Thoracic aorta (tissue), 2 donors: ENCODE measurements at regions not wholly inside any gene's neighbourhood (a gene's known extent, or its start where the extent isn't known, plus 50 kb on each side); places are given as distances from the start of the nearest gene placed in this dataset.
A peak's percentile ranks its signal among the peaks of the same experiment; 100 is the strongest.

Experiments used
- ATAC-seq: fragments of 150-250 bp; one replicate; pipeline ENCODE4 v1.8.0; 2017; ENCODE audit warnings: low read depth; ENCODE audit not compliant: insufficient number of reproducible peaks, low FRiP score
- DNase-seq: peaks from one replicate; pipeline ENCODE4 v3.0.0-alpha.2; 2020; ENCODE audit warnings: low spot score
- H3K27ac ChIP-seq, 2 donors: fragments of 200-600 bp; sonication (generic); 1 replicate in 1 of 2; 2 replicates in 1 of 2; pipeline ENCODE4 v1.5.1; 2016; ENCODE audit warnings: mild to moderate bottlenecking in 2 of 2, moderate library complexity in 2 of 2
- H3K27me3 ChIP-seq: fragments of 200-600 bp; sonication (generic); replicated peaks from 2 replicates; pipeline ENCODE4 v1.6.0; 2016; ENCODE audit warnings: mild to moderate bottlenecking; ENCODE audit not compliant: insufficient read depth
- H3K36me3 ChIP-seq: fragments of 200-600 bp; sonication (generic); one replicate; pipeline ENCODE4 v1.5.1; 2016
- H3K4me1 ChIP-seq, 2 donors: fragments of 200-600 bp; sonication (generic); 1 replicate in 1 of 2; 2 replicates in 1 of 2; pipeline versions ENCODE4 v1.5.1 to v1.6.0; 2016; ENCODE audit warnings: low read depth in 2 of 2, mild to moderate bottlenecking in 1 of 2; ENCODE audit not compliant: control insufficient read depth in 1 of 2
- H3K4me3 ChIP-seq: fragments of 200-600 bp; sonication (generic); 2 replicates; pipeline ENCODE4 v1.5.1; 2016; ENCODE audit warnings: mild to moderate bottlenecking
- H3K9me3 ChIP-seq: fragments of 200-600 bp; sonication (generic); 2 replicates; pipeline ENCODE4 v1.5.1; 2016
- TF ChIP-seq, protein P1 (sequence below): fragments of 200-600 bp; sonication (generic); IDR thresholded peaks from one replicate; pipeline ENCODE4 v1.5.1; 2019; ENCODE audit warnings: antibody characterized with exemption

DNA sequence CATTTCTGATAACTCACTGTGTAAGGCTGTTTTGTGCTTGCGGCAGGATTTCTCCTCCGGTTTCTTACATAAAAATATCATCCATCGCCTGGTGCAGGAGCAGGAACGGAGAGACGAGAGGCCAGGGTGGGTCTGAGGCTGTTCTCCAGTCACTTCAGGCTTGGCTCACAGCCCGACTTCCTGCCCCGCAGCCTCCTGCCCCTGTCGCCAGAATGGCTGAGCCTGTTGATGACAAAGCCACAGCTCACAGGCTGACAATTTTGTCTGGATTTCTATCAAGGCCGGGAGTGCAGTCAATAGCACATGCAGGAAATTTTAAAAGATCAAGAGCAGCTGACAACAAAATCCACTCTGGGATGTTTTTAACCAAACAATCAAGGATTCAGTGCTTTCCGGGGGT, 229.7 kb upstream of the ZNF32 start:
- no peak for DNase-seq
- ATAC-seq: peak; percentile 32
- H3K36me3 ChIP-seq: no peaks in the 10 kb centered on the region
- no peaks in the 10 kb centered on the region for H3K27me3 ChIP-seq
- H3K4me3 ChIP-seq: no peak overlapping the region
- peaks cover 4 to 17% of the 10 kb centered on the region in 2 donors for H3K4me1 ChIP-seq
- TF ChIP-seq, protein P1, sequence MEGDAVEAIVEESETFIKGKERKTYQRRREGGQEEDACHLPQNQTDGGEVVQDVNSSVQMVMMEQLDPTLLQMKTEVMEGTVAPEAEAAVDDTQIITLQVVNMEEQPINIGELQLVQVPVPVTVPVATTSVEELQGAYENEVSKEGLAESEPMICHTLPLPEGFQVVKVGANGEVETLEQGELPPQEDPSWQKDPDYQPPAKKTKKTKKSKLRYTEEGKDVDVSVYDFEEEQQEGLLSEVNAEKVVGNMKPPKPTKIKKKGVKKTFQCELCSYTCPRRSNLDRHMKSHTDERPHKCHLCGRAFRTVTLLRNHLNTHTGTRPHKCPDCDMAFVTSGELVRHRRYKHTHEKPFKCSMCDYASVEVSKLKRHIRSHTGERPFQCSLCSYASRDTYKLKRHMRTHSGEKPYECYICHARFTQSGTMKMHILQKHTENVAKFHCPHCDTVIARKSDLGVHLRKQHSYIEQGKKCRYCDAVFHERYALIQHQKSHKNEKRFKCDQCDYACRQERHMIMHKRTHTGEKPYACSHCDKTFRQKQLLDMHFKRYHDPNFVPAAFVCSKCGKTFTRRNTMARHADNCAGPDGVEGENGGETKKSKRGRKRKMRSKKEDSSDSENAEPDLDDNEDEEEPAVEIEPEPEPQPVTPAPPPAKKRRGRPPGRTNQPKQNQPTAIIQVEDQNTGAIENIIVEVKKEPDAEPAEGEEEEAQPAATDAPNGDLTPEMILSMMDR: no peak
- no peaks in the 10 kb centered on the region for H3K9me3 ChIP-seq
- peak overlapping the region in 1 of 2 donors; percentile 43 for H3K27ac ChIP-seq

DNA sequence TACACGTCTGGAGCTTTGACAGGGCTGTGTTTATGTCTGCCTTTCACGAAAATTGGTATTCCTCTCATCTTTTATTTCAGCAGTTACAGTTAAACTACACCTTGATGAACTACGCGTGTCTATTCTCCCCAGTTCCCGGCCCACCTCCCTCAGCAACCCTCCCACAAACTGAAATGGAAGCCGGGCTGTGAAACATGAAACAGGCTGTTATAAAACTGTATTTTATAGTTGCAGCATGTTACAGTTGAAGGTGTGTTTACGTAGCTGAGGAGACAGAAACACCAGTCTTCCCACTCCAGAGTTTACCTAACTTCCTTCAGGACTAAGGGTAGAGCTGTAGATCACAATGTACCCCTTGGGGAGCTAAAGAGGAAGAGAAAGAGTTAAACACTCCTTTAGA, 228.3 kb upstream of the ZNF32 start:
- no peaks in the 10 kb centered on the region for H3K36me3 ChIP-seq
- no peaks in the 10 kb centered on the region for H3K9me3 ChIP-seq
- H3K27ac ChIP-seq: no peak overlapping the region
- TF ChIP-seq, protein P1: no peak
- H3K4me3 ChIP-seq: no peak overlapping the region
- DNase-seq (no peak), ATAC-seq (no peak)
- H3K4me1 ChIP-seq: peaks cover 0 to 14% of the 10 kb centered on the region in 2 donors
- H3K27me3 ChIP-seq: no peaks in the 10 kb centered on the region

DNA sequence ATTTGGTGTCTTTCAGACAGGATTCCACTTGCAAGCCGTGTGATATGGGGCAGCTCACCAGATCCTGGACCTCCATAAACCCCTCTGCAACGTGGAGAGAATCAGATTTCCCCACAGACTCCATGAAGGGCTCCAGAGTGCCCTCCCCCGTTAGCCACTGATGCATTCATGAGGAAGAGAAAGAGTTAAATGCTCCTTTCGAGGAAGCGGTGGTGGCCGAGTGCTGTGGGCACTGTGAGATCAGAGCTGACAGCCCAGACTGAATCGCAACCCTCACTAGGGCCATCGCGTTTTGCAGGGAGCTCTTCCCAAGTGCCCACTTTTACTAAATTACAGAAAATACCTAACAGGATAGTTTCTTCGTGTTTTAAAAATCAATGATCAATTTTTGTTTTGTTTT, 226.3 kb upstream of the ZNF32 start:
- Histone ChIP-seq H3K36me3 (no peaks in the 10 kb centered on the region), H3K9me3 (no peaks in the 10 kb centered on the region), H3K4me1 (peaks cover 0 to 14% of the 10 kb centered on the region in 2 donors), H3K27me3 (no peaks in the 10 kb centered on the region), H3K4me3 (no peak overlapping the region), H3K27ac (no peak overlapping the region)
- TF ChIP-seq, protein P1: no peak
- DNase-seq: no peak
- no peak for ATAC-seq

DNA sequence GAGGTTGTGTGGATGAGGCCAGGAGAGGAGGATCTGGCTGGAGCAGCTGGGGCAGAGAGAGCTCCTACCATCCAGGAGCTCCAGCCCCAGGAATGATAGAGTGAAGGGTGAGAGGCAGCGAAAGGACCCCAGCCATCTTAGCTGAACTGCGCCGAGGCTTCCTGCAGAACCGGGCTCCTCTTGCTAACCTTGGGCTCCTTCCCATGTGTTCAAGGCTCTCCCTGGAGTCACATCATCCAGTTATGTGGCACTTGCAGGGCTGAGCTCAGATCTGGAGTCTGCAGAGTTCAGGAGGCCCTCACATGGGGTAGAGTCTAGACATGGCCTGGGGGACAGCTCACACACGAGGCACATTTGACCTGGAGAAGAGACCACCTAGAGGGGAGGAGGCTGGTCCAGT, 225.0 kb upstream of the ZNF32 start:
- no peak overlapping the region for H3K27ac ChIP-seq
- TF ChIP-seq, protein P1: no peak
- ATAC-seq: no peak
- DNase-seq: no peak
- H3K4me1 ChIP-seq: peaks cover 0 to 10% of the 10 kb centered on the region in 2 donors
- no peaks in the 10 kb centered on the region for H3K9me3 ChIP-seq
- no peaks in the 10 kb centered on the region for H3K27me3 ChIP-seq
- H3K4me3 ChIP-seq: no peak overlapping the region
- H3K36me3 ChIP-seq: no peaks in the 10 kb centered on the region

DNA sequence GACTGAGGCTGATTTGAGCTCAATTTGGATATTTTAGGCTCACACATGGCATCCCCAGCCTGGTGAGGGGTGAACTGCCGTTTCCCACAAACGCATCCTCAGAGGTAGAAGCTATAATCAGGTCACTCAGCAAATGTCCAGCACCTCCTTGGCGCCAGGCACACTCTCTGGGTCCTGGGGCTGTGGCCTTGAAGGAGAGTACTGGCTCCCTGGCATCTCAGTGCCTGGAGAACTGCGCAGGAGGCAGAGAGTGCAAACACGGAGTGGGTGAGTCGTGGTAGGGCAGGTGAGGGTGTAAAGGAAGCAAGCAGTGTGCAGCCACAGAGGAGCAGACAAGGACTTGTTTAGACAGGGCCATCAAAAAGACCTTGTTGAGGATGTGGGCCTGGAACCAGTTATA, 224.0 kb upstream of the ZNF32 start:
- H3K4me3 ChIP-seq: no peak overlapping the region
- DNase-seq (no peak), ATAC-seq (no peak)
- no peaks in the 10 kb centered on the region for H3K36me3 ChIP-seq
- peaks cover 6 to 9% of the 10 kb centered on the region in 2 donors for H3K4me1 ChIP-seq
- H3K27me3 ChIP-seq: no peaks in the 10 kb centered on the region
- H3K9me3 ChIP-seq: no peaks in the 10 kb centered on the region
- TF ChIP-seq, protein P1: no peak
- no peak overlapping the region for H3K27ac ChIP-seq
